ENCODE measurements at regions not wholly inside any gene's neighbourhood (a gene's known extent, or its start where the extent isn't known, plus 50 kb on each side); places are given as distances from the start of the nearest gene placed in this dataset.

GRCh38 chr6:165081944-165082532 is 227.4 kb downstream of the C6orf118 start:
- TF ChIP-seq CTCF (IDR thresholded peaks at IDR 0.05) = no peak
- TF ChIP-seq POLR2A (IDR thresholded peaks at IDR 0.05) = no peak
